MCF 10A (cell line): ENCODE measurements at regions not wholly inside any gene's neighbourhood (a gene's known extent, or its start where the extent isn't known, plus 50 kb on each side); places are given as distances from the start of the nearest gene placed in this dataset.

Experiments used
- BruUV-seq: library from RNA; stranded (reverse); fragments of 400-500 nt; replicated peaks from 2 replicates; lab custom pipeline; 2021; lab: Mats Ljungman, UMichigan
- CTCF ChIA-PET: fragments of 300-600 bp; sonication (Branson Sonifier 250); formaldehyde crosslinking; extraction: SDS; loops from one replicate; lab custom pipeline; 2021; ENCODE audit warnings: antibody characterized with exemption, inconsistent platforms; lab: Yijun Ruan, JAX
- POLR2A ChIA-PET: fragments of 300-600, 350-650 bp; sonication (Branson Sonifier 250); formaldehyde crosslinking; extraction: SDS; loops from one replicate; lab custom pipeline; 2020; ENCODE audit warnings: antibody characterized with exemption, inconsistent platforms; lab: Yijun Ruan, JAX
- DNase-seq: peaks from one replicate; pipeline ENCODE4 v3.0.0-alpha.2; 2018; ENCODE audit not compliant: unreplicated experiment
- H3K27ac Mint-ChIP-seq: one replicate; pipeline ENCODE4 v1.8.0; 2022; ENCODE audit warnings: mild to moderate bottlenecking, low read depth, mixed read lengths; ENCODE audit not compliant: unreplicated experiment
- H3K27me3 Mint-ChIP-seq: one replicate; pipeline ENCODE4 v1.8.0; 2022; ENCODE audit warnings: mixed read lengths; ENCODE audit not compliant: insufficient read depth, unreplicated experiment
- H3K36me3 Mint-ChIP-seq: one replicate; pipeline ENCODE4 v1.8.0; 2022; ENCODE audit warnings: mild to moderate bottlenecking, moderate library complexity, mixed read lengths; ENCODE audit not compliant: insufficient read depth, unreplicated experiment
- H3K4me1 Mint-ChIP-seq: one replicate; pipeline ENCODE4 v1.8.0; 2022; ENCODE audit warnings: mixed read lengths; ENCODE audit not compliant: insufficient read depth, unreplicated experiment
- H3K4me3 Mint-ChIP-seq: one replicate; pipeline ENCODE4 v1.8.0; 2022; ENCODE audit warnings: mild to moderate bottlenecking, moderate library complexity, mixed read lengths; ENCODE audit not compliant: unreplicated experiment
- H3K9me3 Mint-ChIP-seq: one replicate; pipeline ENCODE4 v1.8.0; 2022; ENCODE audit warnings: mixed read lengths; ENCODE audit not compliant: unreplicated experiment
- CTCF ChIP-seq: fragments of 200-600 bp; IDR thresholded peaks from one replicate; pipeline ENCODE4 v1.8.0; 2022; ENCODE audit warnings: antibody characterized with exemption, mild to moderate bottlenecking; ENCODE audit not compliant: unreplicated experiment
- intact Hi-C: fragments of 100-400 bp; cut with micrococcal nuclease; formaldehyde crosslinking; loops from 2 replicates; pipeline ENCODE4 v1.14.1; 2022

GRCh38 chr3:191809326-191809949 is 348.5 kb downstream of the PYDC2 start:
- Mint-ChIP-seq H3K27ac (no peak overlapping the region), H3K4me3 (no peak overlapping the region), H3K27me3 (no peaks in the 10 kb centered on the region), H3K36me3 (peaks cover 6% of the 10 kb centered on the region), H3K9me3 (peaks cover 21% of the 10 kb centered on the region), H3K4me1 (no peaks in the 10 kb centered on the region)
- BruUV-seq = no TSS peak
- intact Hi-C loops = loop anchor here (1.0 kb wide), 1 partner anchor 392 kb away; no protein-coding TSS in a partner anchor
- peak; percentile 21 for TF ChIP-seq CTCF
- ChIA-PET CTCF (interaction anchor here (0.6 to 1.3 kb wide), 4 partner anchors 86 to 395 kb away, joined by 3 to 5 read pairs (median 4); no protein-coding TSS in a partner anchor), POLR2A (no interaction called here)
- DNase-seq = peak; percentile 20

- intact Hi-C loops = no loop called here
- Mint-ChIP-seq H3K36me3 (peaks cover 6% of the 10 kb centered on the region), H3K9me3 (peaks cover 27% of the 10 kb centered on the region), H3K27ac (no peak overlapping the region), H3K27me3 (no peaks in the 10 kb centered on the region), H3K4me1 (no peaks in the 10 kb centered on the region), H3K4me3 (no peak overlapping the region)
- POLR2A ChIA-PET = no interaction called here
- no peak for TF ChIP-seq CTCF
- BruUV-seq = no TSS peak
- CTCF ChIA-PET = interaction anchor here (1.4 kb wide), 1 partner anchor 14 kb away, joined by 3 read pairs; no protein-coding TSS in a partner anchor
- DNase-seq = no peak
Observed at GRCh38 chr3:191813245-191813644, 352.3 kb downstream of the PYDC2 start.

- Mint-ChIP-seq H3K4me1 (no peaks in the 10 kb centered on the region), H3K36me3 (no peaks in the 10 kb centered on the region), H3K27ac (no peak overlapping the region), H3K27me3 (no peaks in the 10 kb centered on the region), H3K4me3 (no peak overlapping the region), H3K9me3 (no peaks in the 10 kb centered on the region)
- ChIA-PET POLR2A (no interaction called here), CTCF (no interaction called here)
- no peak for TF ChIP-seq CTCF
- intact Hi-C loops = no loop called here
- BruUV-seq = no TSS peak
- DNase-seq = no peak
Observed at GRCh38 chr3:191848818-191849217, 387.9 kb downstream of the PYDC2 start.

- H3K4me1 Mint-ChIP-seq = no peaks in the 10 kb centered on the region
- BruUV-seq = no TSS peak
- ChIA-PET POLR2A (interaction anchor here (0.6 kb wide), 1 partner anchor 286 kb away, joined by 3 read pairs; no protein-coding TSS in a partner anchor), CTCF (no interaction called here)
- no peak for DNase-seq
- intact Hi-C loops = no loop called here
- H3K9me3 Mint-ChIP-seq = no peaks in the 10 kb centered on the region
- no peaks in the 10 kb centered on the region for H3K27me3 Mint-ChIP-seq
- H3K36me3 Mint-ChIP-seq = no peaks in the 10 kb centered on the region
- H3K27ac Mint-ChIP-seq = no peak overlapping the region
- H3K4me3 Mint-ChIP-seq = no peak overlapping the region
- TF ChIP-seq CTCF = no peak
Observed at GRCh38 chr3:191859531-191859930, 398.6 kb downstream of the PYDC2 start.
